ENCODE measurements at regions not wholly inside any gene's neighbourhood (a gene's known extent, or its start where the extent isn't known, plus 50 kb on each side); places are given as distances from the start of the nearest gene placed in this dataset.

GRCh38 chr3:135867911-135868310 is 97.6 kb upstream of the PPP2R3A start:
- no peak overlapping the region for H3K4me3 ChIP-seq
- H3K27ac ChIP-seq, result no peak overlapping the region
- no peaks in the 10 kb centered on the region for H3K4me1 ChIP-seq (ENCODE audit: low read depth)

GRCh38 chr3:135868801-135869200 is 96.7 kb upstream of the PPP2R3A start:
- Histone ChIP-seq H3K27ac (no peak overlapping the region), H3K36me3 (no peaks in the 10 kb centered on the region)

More at GRCh38 chr3:135867911-135868310, 97.6 kb upstream of the PPP2R3A start:
- no peaks in the 10 kb centered on the region for H3K36me3 ChIP-seq
- TF ChIP-seq, protein P1, sequence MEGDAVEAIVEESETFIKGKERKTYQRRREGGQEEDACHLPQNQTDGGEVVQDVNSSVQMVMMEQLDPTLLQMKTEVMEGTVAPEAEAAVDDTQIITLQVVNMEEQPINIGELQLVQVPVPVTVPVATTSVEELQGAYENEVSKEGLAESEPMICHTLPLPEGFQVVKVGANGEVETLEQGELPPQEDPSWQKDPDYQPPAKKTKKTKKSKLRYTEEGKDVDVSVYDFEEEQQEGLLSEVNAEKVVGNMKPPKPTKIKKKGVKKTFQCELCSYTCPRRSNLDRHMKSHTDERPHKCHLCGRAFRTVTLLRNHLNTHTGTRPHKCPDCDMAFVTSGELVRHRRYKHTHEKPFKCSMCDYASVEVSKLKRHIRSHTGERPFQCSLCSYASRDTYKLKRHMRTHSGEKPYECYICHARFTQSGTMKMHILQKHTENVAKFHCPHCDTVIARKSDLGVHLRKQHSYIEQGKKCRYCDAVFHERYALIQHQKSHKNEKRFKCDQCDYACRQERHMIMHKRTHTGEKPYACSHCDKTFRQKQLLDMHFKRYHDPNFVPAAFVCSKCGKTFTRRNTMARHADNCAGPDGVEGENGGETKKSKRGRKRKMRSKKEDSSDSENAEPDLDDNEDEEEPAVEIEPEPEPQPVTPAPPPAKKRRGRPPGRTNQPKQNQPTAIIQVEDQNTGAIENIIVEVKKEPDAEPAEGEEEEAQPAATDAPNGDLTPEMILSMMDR (IDR thresholded peaks at IDR 0.05; ENCODE audit: low read depth, low read length), result no peak
- no peaks in the 10 kb centered on the region for H3K9me3 ChIP-seq (ENCODE audit: low read depth)
- no peaks in the 10 kb centered on the region for H3K27me3 ChIP-seq
- no peak for DNase-seq (ENCODE audit: low read depth in 1 of 2, low spot score in 1 of 2)

GRCh38 chr3:135869439-135870105 is 96.0 kb upstream of the PPP2R3A start:
- no peaks in the 10 kb centered on the region for H3K9me3 ChIP-seq (ENCODE audit: low read depth)
- no peak overlapping the region for H3K4me3 ChIP-seq
- no peaks in the 10 kb centered on the region for H3K4me1 ChIP-seq (ENCODE audit: low read depth)
- TF ChIP-seq, protein P1 (IDR thresholded peaks at IDR 0.05; ENCODE audit: low read depth, low read length), result no peak
- no peak overlapping the region for H3K27ac ChIP-seq
- no peaks in the 10 kb centered on the region for H3K27me3 ChIP-seq
- no peak for DNase-seq (ENCODE audit: low read depth in 1 of 2, low spot score in 1 of 2)
- no peaks in the 10 kb centered on the region for H3K36me3 ChIP-seq

More at GRCh38 chr3:135868801-135869200, 96.7 kb upstream of the PPP2R3A start:
- Histone ChIP-seq H3K27me3 (no peaks in the 10 kb centered on the region), H3K4me1 (ENCODE audit: low read depth) (no peaks in the 10 kb centered on the region), H3K9me3 (ENCODE audit: low read depth) (no peaks in the 10 kb centered on the region), H3K4me3 (no peak overlapping the region)
- TF ChIP-seq, protein P1 (IDR thresholded peaks at IDR 0.05; ENCODE audit: low read depth, low read length), result no peak
- DNase-seq (ENCODE audit: low read depth in 1 of 2, low spot score in 1 of 2), result no peak

- no peaks in the 10 kb centered on the region for H3K9me3 ChIP-seq (ENCODE audit: low read depth)
Observed at GRCh38 chr3:135871311-135871710, 94.2 kb upstream of the PPP2R3A start.

DNA sequence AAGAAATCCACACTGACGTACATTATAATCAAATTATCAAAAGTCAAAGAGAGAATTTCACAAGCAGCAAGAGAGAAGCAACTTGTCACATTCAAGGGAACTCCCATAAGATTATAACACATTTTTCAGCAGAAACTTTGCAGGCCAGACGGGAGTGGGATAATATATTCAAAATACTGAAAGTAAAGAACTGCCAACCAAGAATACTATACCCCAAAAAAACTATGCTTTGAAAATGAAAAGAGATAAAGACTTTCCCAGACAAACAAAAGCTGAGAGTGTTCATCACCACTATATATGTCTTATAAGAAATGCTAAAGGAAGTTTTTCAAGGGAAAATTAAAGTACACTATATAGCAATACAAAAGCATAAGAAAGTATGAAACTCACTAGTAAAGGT is 91.5 kb upstream of the PPP2R3A start:
- no peak for DNase-seq (ENCODE audit: low read depth in 1 of 2, low spot score in 1 of 2)
- Histone ChIP-seq H3K27ac (no peak overlapping the region), H3K4me1 (ENCODE audit: low read depth) (no peaks in the 10 kb centered on the region), H3K9me3 (ENCODE audit: low read depth) (no peaks in the 10 kb centered on the region), H3K27me3 (no peaks in the 10 kb centered on the region), H3K36me3 (no peaks in the 10 kb centered on the region), H3K4me3 (no peak overlapping the region)
- TF ChIP-seq, protein P1 (IDR thresholded peaks at IDR 0.05; ENCODE audit: low read depth, low read length), result no peak

More at GRCh38 chr3:135871311-135871710, 94.2 kb upstream of the PPP2R3A start:
- H3K36me3 ChIP-seq, result no peaks in the 10 kb centered on the region
- H3K27me3 ChIP-seq, result no peaks in the 10 kb centered on the region
- no peak for DNase-seq (ENCODE audit: low read depth in 1 of 2, low spot score in 1 of 2)
- H3K27ac ChIP-seq, result no peak overlapping the region
- H3K4me1 ChIP-seq (ENCODE audit: low read depth), result no peaks in the 10 kb centered on the region
- TF ChIP-seq, protein P1 (IDR thresholded peaks at IDR 0.05; ENCODE audit: low read depth, low read length), result no peak
- no peak overlapping the region for H3K4me3 ChIP-seq
